ENCODE measurements at regions not wholly inside any gene's neighbourhood (a gene's known extent, or its start where the extent isn't known, plus 50 kb on each side); places are given as distances from the start of the nearest gene placed in this dataset.
A peak's percentile ranks its signal among the peaks of the same experiment; 100 is the strongest.

GRCh38 chr2:157076526-157077161 lies 180.9 kb upstream of the GALNT5 start:
- H4K20me1 ChIP-seq (ENCODE audit: control insufficient read depth, insufficient read depth), result no peaks in the 10 kb centered on the region
- SMC1A ChIA-PET (ENCODE audit: uncharacterized antibody, unreplicated experiment), result interaction anchor here (1.1 to 2.8 kb wide), 9 partner anchors 9 to 117 kb away, joined by 3 to 19 read pairs (median 5); no protein-coding TSS in a partner anchor
- peak; percentile 27 for FAIRE-seq

More at GRCh38 chr2:157076526-157077161, 180.9 kb upstream of the GALNT5 start:
- Histone ChIP-seq H3K79me2 (ENCODE audit: control insufficient read depth, insufficient read depth, low read length) (no peaks in the 10 kb centered on the region), H3K4me1 (ENCODE audit: control insufficient read depth, insufficient read depth, low read length) (peaks cover 8% of the 10 kb centered on the region), H3K27ac (ENCODE audit: control insufficient read depth, insufficient read depth) (no peak overlapping the region), H3K9ac (ENCODE audit: control insufficient read depth, insufficient read depth, low read length) (no peak overlapping the region), H3K27me3 (replicated peaks in 1 of 2; ENCODE audit: control insufficient read depth in 2 of 2, insufficient read depth in 2 of 2, low read length in 1 of 2) (no peaks in the 10 kb centered on the region; a peak in 1 of 4 replicates), H3K4me3 (no peak overlapping the region), H2AFZ (ENCODE audit: control insufficient read depth, low read depth, low read length) (no peak overlapping the region), H3K9me3 (replicated peaks; ENCODE audit: control insufficient read depth, insufficient read depth, low read length) (no peaks in the 10 kb centered on the region), H3K36me3 (ENCODE audit: control insufficient read depth in 2 of 2, insufficient read depth in 2 of 2, low read length in 1 of 2) (no peaks in the 10 kb centered on the region), H3K4me2 (ENCODE audit: control insufficient read depth, insufficient read depth) (no peak overlapping the region)
- BruUV-seq (replicated peaks), result no TSS peak
- CTCF ChIA-PET, result interaction anchor here (1.0 to 2.2 kb wide), 7 partner anchors 10 to 117 kb away, joined by 3 to 6 read pairs (median 4); no protein-coding TSS in a partner anchor
- intact Hi-C loops (cut with micrococcal nuclease; ENCODE audit: unreplicated experiment), result no loop called here
- ATAC-seq (peak; percentile 78), DNase-seq (ENCODE audit: low read depth, low spot score) (peak; percentile 5)
- WGBS (ENCODE audit: insufficient coverage, insufficient replicate concordance, low lambda C conversion rate, missing lambda C conversion rate), result 0% methylated on average over 3 of the region's 3 CpGs
- POLR2A ChIA-PET, result interaction anchor here (1.0 to 1.4 kb wide), 2 partner anchors 10 to 12 kb away, joined by 3 read pairs; no protein-coding TSS in a partner anchor
- peak; percentile 96 for TF ChIP-seq ZNF217 (IDR thresholded peaks at IDR 0.05)
- peak; percentile 32; the same call in 1 of the 2 replicates for TF ChIP-seq NR2F1 (conservative IDR thresholded peaks at IDR 0.05)
- no peak for TF ChIP-seq PKNOX1 (IDR thresholded peaks at IDR 0.05)
- TF ChIP-seq SREBF1 (IDR thresholded peaks at IDR 0.05; ENCODE audit: low read length), result peak; percentile 48; the same call in 1 of the 2 replicates
- TF ChIP-seq KLF5 (IDR thresholded peaks at IDR 0.05; ENCODE audit: partially characterized antibody), result no peak
- 0 out of 2 replicates have a peak, but pooled peaks have one; percentile 20 for TF ChIP-seq DPF2 (IDR thresholded peaks at IDR 0.05)
- TF ChIP-seq SPI1 (IDR thresholded peaks at IDR 0.05; ENCODE audit: borderline replicate concordance, insufficient read depth, low read depth, low read length), result peak; percentile 68
- RAD21 ChIA-PET (ENCODE audit: unreplicated experiment), result interaction anchor here (0.6 to 1.7 kb wide), 6 partner anchors 14 to 116 kb away, joined by 3 to 9 read pairs (median 4); no protein-coding TSS in a partner anchor
- in situ Hi-C loops (cut with MboI), result no loop called here
